ENCODE measurements at regions not wholly inside any gene's neighbourhood (a gene's known extent, or its start where the extent isn't known, plus 50 kb on each side); places are given as distances from the start of the nearest gene placed in this dataset.

DNA sequence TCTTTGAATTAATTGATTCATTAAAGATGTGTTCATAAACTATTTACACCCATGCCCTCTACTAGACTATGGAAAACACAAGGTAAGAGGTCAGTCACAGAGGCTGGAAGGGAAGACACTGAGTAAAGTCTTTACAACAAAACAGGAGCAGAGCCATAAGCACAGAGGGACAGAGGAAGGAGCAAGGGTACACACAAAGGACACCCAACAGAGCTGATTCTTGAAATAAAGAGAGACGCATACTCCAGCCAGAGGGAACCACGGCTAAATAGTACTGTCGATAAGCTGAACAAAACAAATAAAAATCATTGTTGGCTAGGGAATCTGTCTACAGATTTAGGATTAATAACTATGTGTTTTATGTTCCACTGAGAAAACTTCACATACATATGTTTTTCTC, 289.2 kb downstream of the EFNB2 start:
- TF ChIP-seq CTCF (IDR thresholded peaks at IDR 0.05) = no peak
- TF ChIP-seq POLR2A (IDR thresholded peaks at IDR 0.05) = no peak

Measured in right lobe of liver (tissue), 4 donors.